ENCODE measurements at regions not wholly inside any gene's neighbourhood (a gene's known extent, or its start where the extent isn't known, plus 50 kb on each side); places are given as distances from the start of the nearest gene placed in this dataset.

- DNase-seq = no peak
Observed at GRCh38 chr13:77988355-77988754, 69.7 kb upstream of the EDNRB start.

- DNase-seq = no peak
Observed at GRCh38 chr13:77986713-77987112, 68.1 kb upstream of the EDNRB start.

GRCh38 chr13:77985866-77986636 lies 67.4 kb upstream of the EDNRB start:
- DNase-seq = no peak

GRCh38 chr13:77981281-77981881 lies 62.8 kb upstream of the EDNRB start:
- peak; percentile 23 for DNase-seq

GRCh38 chr13:77980592-77980991 lies 62.0 kb upstream of the EDNRB start:
- peak; percentile 78 for DNase-seq

GRCh38 chr13:77979721-77980385 lies 61.2 kb upstream of the EDNRB start:
- DNase-seq = no peak

- DNase-seq = no peak
Observed at GRCh38 chr13:77975358-77976042, 56.9 kb upstream of the EDNRB start.

- no peak for DNase-seq
Observed at GRCh38 chr13:77969299-77969698, 50.7 kb upstream of the EDNRB start.

All from fibroblast of skin of right quadriceps (primary cell).